Embryonic facial prominence (tissue), 1 donor: ENCODE measurements at regions not wholly inside any gene's neighbourhood (a gene's known extent, or its start where the extent isn't known, plus 50 kb on each side); places are given as distances from the start of the nearest gene placed in this dataset.
"Not testable (repeated sequence)": the region's sequence is repeated elsewhere in the genome, so short reads cannot be mapped to it uniquely, and the experiment has no call there.

ENCODE experiments used
- DNase-seq: peaks from one replicate; pipeline ENCODE4 v3.0.0-alpha.2; 2016; ENCODE audit errors: extremely low spot score

DNA sequence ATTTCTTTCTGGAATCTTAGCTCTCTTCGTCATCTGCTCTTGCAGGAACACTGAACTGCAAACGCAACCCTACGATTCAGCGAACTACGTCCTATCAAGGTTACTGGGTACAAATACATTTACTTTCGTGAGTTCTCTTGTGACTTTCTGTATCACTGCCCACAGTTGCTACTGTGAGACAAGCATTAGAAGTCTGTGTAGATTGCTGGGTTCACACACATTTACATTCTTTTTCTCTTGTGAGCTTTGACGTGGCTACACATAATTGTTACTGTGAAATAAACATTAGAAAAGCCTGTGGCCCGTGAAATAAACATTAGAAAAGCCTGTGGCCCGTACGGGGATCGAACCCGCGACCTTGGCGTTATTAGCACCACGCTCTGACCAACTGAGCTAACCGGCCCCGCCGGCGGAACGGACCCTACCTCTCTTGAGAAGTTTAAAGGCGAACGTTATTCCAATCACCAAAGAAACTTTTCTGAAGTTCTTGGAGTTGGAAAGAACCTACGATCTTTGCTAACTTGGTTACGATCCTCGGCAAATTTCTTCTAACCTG lies 61.2 kb upstream of the ZNF322 start:
- DNase-seq = not testable (repeated sequence)

DNA sequence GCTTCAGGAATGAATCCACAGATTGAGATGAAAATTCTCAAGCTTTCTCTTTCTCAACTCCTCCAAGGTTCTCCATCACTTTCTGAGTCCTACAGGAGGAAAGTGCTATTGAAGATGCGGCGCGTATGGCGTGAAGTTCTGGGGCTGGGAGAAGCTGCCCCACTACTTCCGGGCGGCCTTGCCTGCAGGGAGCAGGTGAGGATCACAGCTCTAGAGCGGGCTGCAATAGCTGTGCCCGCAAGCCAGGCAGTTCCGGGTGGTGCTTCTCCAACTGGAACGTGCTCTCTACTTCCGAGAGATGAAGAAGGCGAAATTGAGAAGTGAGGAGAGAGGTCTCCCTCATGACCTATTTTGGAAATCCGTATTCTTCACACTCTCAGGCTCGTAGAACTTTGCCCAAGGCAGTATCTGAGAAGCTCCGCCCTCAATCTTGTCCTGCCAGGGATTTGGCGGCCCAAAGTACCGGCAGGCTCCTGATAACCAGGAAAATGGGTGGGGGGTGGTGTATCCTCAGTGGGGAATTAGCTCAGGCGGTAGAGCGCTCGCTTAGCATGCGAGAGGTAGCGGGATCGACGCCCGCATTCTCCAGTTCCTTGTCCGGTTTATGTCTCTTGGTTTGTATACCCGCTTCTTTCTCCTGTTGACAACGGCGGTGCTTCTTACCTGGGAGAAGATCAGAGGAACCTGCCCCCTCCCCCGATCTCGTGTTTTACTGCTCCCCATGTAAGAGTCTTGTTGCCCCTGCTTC lies 70.6 kb upstream of the ZNF322 start:
- DNase-seq = not testable (repeated sequence)

- not testable (repeated sequence) for DNase-seq
Measured at GRCh38 chr6:26734776-26735472, 75.4 kb upstream of the ZNF322 start.

- DNase-seq = no peak
Measured at GRCh38 chr6:26739811-26740210, 80.3 kb upstream of the ZNF322 start.

- no peak for DNase-seq
Measured at GRCh38 chr6:26743157-26743821, 83.7 kb upstream of the ZNF322 start.

DNA sequence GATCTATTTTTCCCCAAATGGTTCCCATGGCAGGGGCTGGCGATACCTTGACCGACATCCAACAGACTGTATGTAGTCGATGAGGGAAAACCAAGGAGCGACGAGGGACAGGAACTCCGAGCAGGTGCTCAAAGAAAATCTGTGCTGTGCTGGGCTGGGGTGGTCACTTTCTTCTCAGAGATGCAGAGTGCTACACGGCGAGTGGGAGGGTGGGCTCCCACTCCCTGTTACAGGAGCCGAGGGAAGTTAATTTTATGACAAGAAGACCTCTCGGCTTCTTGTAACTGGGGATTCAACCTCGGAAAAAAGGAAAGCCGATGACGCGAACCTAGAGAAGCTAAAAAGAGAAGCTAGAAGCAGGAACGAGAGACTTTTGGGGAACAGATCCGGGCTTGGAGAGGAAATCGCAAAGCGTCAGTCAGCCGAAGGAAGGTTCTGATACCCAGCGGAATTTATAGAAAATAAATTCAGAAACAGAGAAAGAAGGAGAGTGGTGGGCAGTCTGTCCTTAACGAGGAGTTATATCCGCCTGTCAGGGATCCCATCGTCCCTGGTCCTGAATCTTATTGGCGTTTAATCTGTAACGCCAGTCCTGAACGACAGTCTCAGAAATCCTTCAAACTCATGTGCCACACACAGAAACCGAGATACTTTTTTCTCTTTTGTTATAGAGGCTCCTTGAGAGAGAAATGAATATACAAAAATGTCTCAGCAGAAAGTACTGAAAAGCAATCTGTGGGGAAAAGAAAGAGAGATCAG lies 84.6 kb upstream of the ZNF322 start:
- no peak for DNase-seq

GRCh38 chr6:26744837-26745282 lies 85.3 kb upstream of the ZNF322 start:
- not testable (repeated sequence) for DNase-seq

GRCh38 chr6:26745964-26746363 lies 86.4 kb upstream of the ZNF322 start:
- not testable (repeated sequence) for DNase-seq

GRCh38 chr6:26749126-26749758 lies 89.7 kb upstream of the ZNF322 start:
- not testable (repeated sequence) for DNase-seq

- DNase-seq = not testable (repeated sequence)
Measured at GRCh38 chr6:26749759-26750126, 90.2 kb upstream of the ZNF322 start.

GRCh38 chr6:26754212-26754611 lies 94.7 kb upstream of the ZNF322 start:
- DNase-seq = no peak

- DNase-seq = not testable (repeated sequence)
Measured at GRCh38 chr6:26754801-26755200, 95.3 kb upstream of the ZNF322 start.

- DNase-seq = not testable (repeated sequence)
Measured at GRCh38 chr6:26756067-26756805, 96.7 kb upstream of the ZNF322 start.

GRCh38 chr6:26766203-26766902 lies 106.8 kb upstream of the ZNF322 start:
- DNase-seq = not testable (repeated sequence)

GRCh38 chr6:26770941-26771666 lies 111.6 kb upstream of the ZNF322 start:
- DNase-seq = not testable (repeated sequence)

DNA sequence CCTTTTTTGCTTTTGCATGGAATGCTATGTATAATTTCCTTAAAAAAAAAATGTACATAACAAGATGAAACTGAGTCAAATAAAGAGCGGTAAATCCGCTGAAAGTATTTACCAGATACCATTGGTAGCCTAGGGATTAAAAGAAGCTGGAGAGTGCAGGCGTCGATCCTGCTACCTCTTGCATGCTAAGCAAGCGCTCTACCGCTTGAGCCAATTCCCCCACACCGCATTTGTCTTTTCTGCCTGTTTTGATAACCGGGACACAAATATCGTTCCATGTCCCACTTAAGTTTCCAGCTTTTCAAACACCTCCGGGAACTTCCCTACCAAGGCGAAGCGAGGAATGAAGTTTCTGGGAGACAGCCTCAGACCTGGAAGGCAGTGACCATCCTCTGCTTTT lies 113.9 kb upstream of the ZNF322 start:
- DNase-seq = not testable (repeated sequence)

GRCh38 chr6:26780563-26780962 lies 121.0 kb upstream of the ZNF322 start:
- DNase-seq = not testable (repeated sequence)

DNA sequence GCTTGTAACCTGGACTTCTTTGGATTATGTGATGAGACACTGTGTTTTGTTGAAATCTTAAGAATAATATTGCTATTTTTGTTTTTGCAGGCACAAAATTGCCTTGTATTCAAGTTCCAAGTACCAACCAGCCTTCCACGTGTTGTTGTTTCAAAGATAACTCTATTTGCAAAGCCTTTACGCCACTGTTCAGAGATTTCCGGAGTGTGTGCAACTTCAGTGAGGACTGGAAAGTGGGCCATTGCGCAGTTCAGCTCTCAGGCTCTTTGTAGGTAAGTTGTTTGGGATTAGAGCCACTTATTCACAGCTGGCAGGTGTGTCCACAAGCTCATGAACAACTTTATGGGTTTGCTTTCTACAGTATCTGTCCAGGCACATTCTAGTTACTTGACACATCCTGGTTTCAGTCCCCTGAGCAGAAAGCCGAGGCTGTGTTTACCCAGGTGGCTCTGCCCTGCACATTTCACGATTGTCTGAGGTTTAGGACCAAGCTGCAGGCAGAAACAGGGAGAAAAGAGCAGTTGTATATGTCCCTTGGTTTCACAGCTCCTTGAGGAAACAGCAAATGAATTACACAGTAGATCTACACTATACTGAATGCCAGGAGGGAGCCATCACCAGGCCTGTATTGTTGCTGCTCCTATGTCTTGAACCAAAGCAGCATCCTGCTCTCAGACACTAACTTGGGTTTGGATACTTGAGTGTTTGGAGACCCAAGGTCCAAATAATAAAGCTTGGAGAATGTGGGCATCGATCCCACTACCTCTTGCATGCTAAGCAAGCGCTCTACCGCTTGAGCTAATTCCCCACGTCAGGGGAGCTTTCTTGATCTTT lies 136.1 kb upstream of the ZNF322 start:
- not testable (repeated sequence) for DNase-seq
